Activated CD8-positive, alpha-beta memory T cell treated with anti-CD3 and anti-CD28 coated beads, Interleukin-2, amount 50 U/mL, for 48 hours (primary cell): ENCODE measurements at regions not wholly inside any gene's neighbourhood (a gene's known extent, or its start where the extent isn't known, plus 50 kb on each side); places are given as distances from the start of the nearest gene placed in this dataset.
"Not testable (repeated sequence)": the region's sequence is repeated elsewhere in the genome, so short reads cannot be mapped to it uniquely, and the experiment has no call there.

ENCODE experiments used
- DNase-seq: peaks from one replicate; pipeline ENCODE4 v3.0.0-alpha.2; 2020

GRCh38 chr6:170192905-170193304, 98.0 kb downstream of the DLL1 start:
- no peak for DNase-seq

- DNase-seq: not testable (repeated sequence)
Observed at GRCh38 chr6:170192101-170192500, 98.8 kb downstream of the DLL1 start.

- DNase-seq: no peak
Observed at GRCh38 chr6:170190046-170190445, 100.8 kb downstream of the DLL1 start.

- DNase-seq: no peak
Observed at GRCh38 chr6:170189236-170189635, 101.6 kb downstream of the DLL1 start.

GRCh38 chr6:170188571-170189001, 102.3 kb downstream of the DLL1 start:
- no peak for DNase-seq

- no peak for DNase-seq
Observed at GRCh38 chr6:170187669-170188566, 103.0 kb downstream of the DLL1 start.

- DNase-seq: peak; percentile 35
Observed at GRCh38 chr6:170186941-170187668, 103.8 kb downstream of the DLL1 start.

GRCh38 chr6:170186006-170186935, 104.6 kb downstream of the DLL1 start:
- no peak for DNase-seq

GRCh38 chr6:170185175-170185978, 105.5 kb downstream of the DLL1 start:
- DNase-seq: no peak

GRCh38 chr6:170184316-170184715, 106.6 kb downstream of the DLL1 start:
- no peak for DNase-seq

GRCh38 chr6:170183521-170183920, 107.4 kb downstream of the DLL1 start:
- DNase-seq: no peak

- no peak for DNase-seq
Observed at GRCh38 chr6:170182781-170183120, 108.1 kb downstream of the DLL1 start.

GRCh38 chr6:170182093-170182780, 108.6 kb downstream of the DLL1 start:
- DNase-seq: no peak

- DNase-seq: no peak
Observed at GRCh38 chr6:170181338-170181690, 109.6 kb downstream of the DLL1 start.

GRCh38 chr6:170180671-170181337, 110.1 kb downstream of the DLL1 start:
- no peak for DNase-seq

GRCh38 chr6:170179616-170180324, 111.1 kb downstream of the DLL1 start:
- no peak for DNase-seq

GRCh38 chr6:170178561-170179477, 112.1 kb downstream of the DLL1 start:
- no peak for DNase-seq

- DNase-seq: no peak
Observed at GRCh38 chr6:170177772-170178560, 112.9 kb downstream of the DLL1 start.
